ENCODE measurements at regions not wholly inside any gene's neighbourhood (a gene's known extent, or its start where the extent isn't known, plus 50 kb on each side); places are given as distances from the start of the nearest gene placed in this dataset.

- Histone ChIP-seq H3K4ac (ENCODE audit: low read length) (no peak overlapping the region), H4K8ac (ENCODE audit: low read depth, low read length) (no peak overlapping the region), H2AK5ac (ENCODE audit: low read depth, low read length) (no peak overlapping the region), H3K9ac (ENCODE audit: low read depth, low read length, poor library complexity) (no peak overlapping the region), H2BK120ac (ENCODE audit: low read depth, low read length) (no peak overlapping the region), H2AFZ (ENCODE audit: low read length) (no peak overlapping the region), H3K4me3 (ENCODE audit: low read length in 2 of 2) (peak overlapping the region in 1 of 2 donors; percentile 11), H3K23ac (ENCODE audit: low read depth, low read length, poor library complexity) (no peak overlapping the region), H3K36me3 (replicated peaks in 1 of 2; ENCODE audit: control insufficient read depth in 2 of 2, insufficient read depth in 2 of 2, low read length in 2 of 2) (no peaks in the 10 kb centered on the region), H3K4me1 (ENCODE audit: control insufficient read depth in 2 of 2, insufficient read depth in 1 of 2, low read depth in 1 of 2, low read length in 2 of 2) (peaks cover 0 to 2% of the 10 kb centered on the region in 2 donors), H3K27ac (replicated peaks; ENCODE audit: low read length) (no peak overlapping the region), H3K4me2 (ENCODE audit: insufficient read depth, low read length, poor library complexity, severe bottlenecking) (no peak overlapping the region), H2BK12ac (ENCODE audit: low read length) (no peak overlapping the region), H2BK5ac (ENCODE audit: low read length) (no peak overlapping the region), H3K9me3 (replicated peaks in 1 of 2; ENCODE audit: control insufficient read depth in 2 of 2, insufficient read depth in 1 of 2, low read depth in 1 of 2, low read length in 2 of 2) (no peaks in the 10 kb centered on the region), H4K91ac (ENCODE audit: low read depth, low read length, poor library complexity) (no peak overlapping the region), H3K79me1 (ENCODE audit: low read depth, low read length) (no peaks in the 10 kb centered on the region), H3K18ac (ENCODE audit: low read length) (peak overlapping the region; percentile 65), H2BK15ac (ENCODE audit: low read length) (no peak overlapping the region), H3K14ac (ENCODE audit: low read length) (no peak overlapping the region), H3K27me3 (ENCODE audit: control insufficient read depth in 3 of 3, insufficient read depth in 3 of 3, low read depth in 1 of 3, low read length in 3 of 3) (no peaks in the 10 kb centered on the region)
- no peak for DNase-seq (ENCODE audit: low spot score)
- no CpG with 5 or more reads among the region's 8 CpGs for WGBS, 2 donors (ENCODE audit: extremely low coverage in 2 of 2, insufficient read length in 2 of 2, insufficient replicate concordance in 1 of 2)
Observed at GRCh38 chr15:66859688-66860253, 157.7 kb downstream of the SMAD6 start.

- DNase-seq (ENCODE audit: low spot score): no peak
- no peak overlapping the region for H2BK120ac ChIP-seq (ENCODE audit: low read depth, low read length)
- no peak overlapping the region for H4K91ac ChIP-seq (ENCODE audit: low read depth, low read length, poor library complexity)
- no peaks in the 10 kb centered on the region for H3K9me3 ChIP-seq (replicated peaks in 1 of 2; ENCODE audit: control insufficient read depth in 2 of 2, insufficient read depth in 1 of 2, low read depth in 1 of 2, low read length in 2 of 2)
- H3K27ac ChIP-seq (replicated peaks; ENCODE audit: low read length): no peak overlapping the region
- peaks cover 0 to 2% of the 10 kb centered on the region in 2 donors for H3K4me1 ChIP-seq (ENCODE audit: control insufficient read depth in 2 of 2, insufficient read depth in 1 of 2, low read depth in 1 of 2, low read length in 2 of 2)
- no peak overlapping the region for H3K23ac ChIP-seq (ENCODE audit: low read depth, low read length, poor library complexity)
- no peak overlapping the region for H3K14ac ChIP-seq (ENCODE audit: low read length)
- no peak overlapping the region for H3K4me2 ChIP-seq (ENCODE audit: insufficient read depth, low read length, poor library complexity, severe bottlenecking)
- no peak overlapping the region for H3K4me3 ChIP-seq (ENCODE audit: low read length in 2 of 2)
- peak overlapping the region; percentile 36 for H3K18ac ChIP-seq (ENCODE audit: low read length)
- H3K4ac ChIP-seq (ENCODE audit: low read length): no peak overlapping the region
- WGBS, 2 donors (ENCODE audit: extremely low coverage in 2 of 2, insufficient read length in 2 of 2, insufficient replicate concordance in 1 of 2): no CpG with 5 or more reads among the region's 3 CpGs
- no peak overlapping the region for H2AFZ ChIP-seq (ENCODE audit: low read length)
- no peak overlapping the region for H2BK12ac ChIP-seq (ENCODE audit: low read length)
- H3K36me3 ChIP-seq (replicated peaks in 1 of 2; ENCODE audit: control insufficient read depth in 2 of 2, insufficient read depth in 2 of 2, low read length in 2 of 2): no peaks in the 10 kb centered on the region
- H3K79me1 ChIP-seq (ENCODE audit: low read depth, low read length): no peaks in the 10 kb centered on the region
- no peak overlapping the region for H3K9ac ChIP-seq (ENCODE audit: low read depth, low read length, poor library complexity)
- H4K8ac ChIP-seq (ENCODE audit: low read depth, low read length): no peak overlapping the region
- H3K27me3 ChIP-seq (ENCODE audit: control insufficient read depth in 3 of 3, insufficient read depth in 3 of 3, low read depth in 1 of 3, low read length in 3 of 3): no peaks in the 10 kb centered on the region
- H2BK5ac ChIP-seq (ENCODE audit: low read length): no peak overlapping the region
- no peak overlapping the region for H2BK15ac ChIP-seq (ENCODE audit: low read length)
- H2AK5ac ChIP-seq (ENCODE audit: low read depth, low read length): no peak overlapping the region
Observed at GRCh38 chr15:66860844-66861243, 158.8 kb downstream of the SMAD6 start.

GRCh38 chr15:66862111-66862939 is 160.3 kb downstream of the SMAD6 start:
- H2AK5ac ChIP-seq (ENCODE audit: low read depth, low read length): no peak overlapping the region
- WGBS, 2 donors (ENCODE audit: extremely low coverage in 2 of 2, insufficient read length in 2 of 2, insufficient replicate concordance in 1 of 2): no CpG with 5 or more reads among the region's 10 CpGs
- no peak overlapping the region for H3K4me2 ChIP-seq (ENCODE audit: insufficient read depth, low read length, poor library complexity, severe bottlenecking)
- H2BK15ac ChIP-seq (ENCODE audit: low read length): no peak overlapping the region
- H4K8ac ChIP-seq (ENCODE audit: low read depth, low read length): no peak overlapping the region
- H2BK5ac ChIP-seq (ENCODE audit: low read length): no peak overlapping the region
- no peaks in the 10 kb centered on the region for H3K9me3 ChIP-seq (replicated peaks in 1 of 2; ENCODE audit: control insufficient read depth in 2 of 2, insufficient read depth in 1 of 2, low read depth in 1 of 2, low read length in 2 of 2)
- no peaks in the 10 kb centered on the region for H3K79me1 ChIP-seq (ENCODE audit: low read depth, low read length)
- H3K27ac ChIP-seq (replicated peaks; ENCODE audit: low read length): no peak overlapping the region
- no peak overlapping the region for H2BK12ac ChIP-seq (ENCODE audit: low read length)
- H3K14ac ChIP-seq (ENCODE audit: low read length): no peak overlapping the region
- H3K27me3 ChIP-seq (ENCODE audit: control insufficient read depth in 3 of 3, insufficient read depth in 3 of 3, low read depth in 1 of 3, low read length in 3 of 3): no peaks in the 10 kb centered on the region
- peak overlapping the region; percentile 68 for H2AFZ ChIP-seq (ENCODE audit: low read length)
- no peak overlapping the region for H3K18ac ChIP-seq (ENCODE audit: low read length)
- no peak overlapping the region for H4K91ac ChIP-seq (ENCODE audit: low read depth, low read length, poor library complexity)
- DNase-seq (ENCODE audit: low spot score): no peak
- H3K4me3 ChIP-seq (ENCODE audit: low read length in 2 of 2): no peak overlapping the region
- H2BK120ac ChIP-seq (ENCODE audit: low read depth, low read length): no peak overlapping the region
- H3K4ac ChIP-seq (ENCODE audit: low read length): no peak overlapping the region
- H3K4me1 ChIP-seq (ENCODE audit: control insufficient read depth in 2 of 2, insufficient read depth in 1 of 2, low read depth in 1 of 2, low read length in 2 of 2): peaks cover 3 to 6% of the 10 kb centered on the region in 2 donors
- H3K23ac ChIP-seq (ENCODE audit: low read depth, low read length, poor library complexity): no peak overlapping the region
- no peaks in the 10 kb centered on the region for H3K36me3 ChIP-seq (replicated peaks in 1 of 2; ENCODE audit: control insufficient read depth in 2 of 2, insufficient read depth in 2 of 2, low read length in 2 of 2)
- no peak overlapping the region for H3K9ac ChIP-seq (ENCODE audit: low read depth, low read length, poor library complexity)

DNA sequence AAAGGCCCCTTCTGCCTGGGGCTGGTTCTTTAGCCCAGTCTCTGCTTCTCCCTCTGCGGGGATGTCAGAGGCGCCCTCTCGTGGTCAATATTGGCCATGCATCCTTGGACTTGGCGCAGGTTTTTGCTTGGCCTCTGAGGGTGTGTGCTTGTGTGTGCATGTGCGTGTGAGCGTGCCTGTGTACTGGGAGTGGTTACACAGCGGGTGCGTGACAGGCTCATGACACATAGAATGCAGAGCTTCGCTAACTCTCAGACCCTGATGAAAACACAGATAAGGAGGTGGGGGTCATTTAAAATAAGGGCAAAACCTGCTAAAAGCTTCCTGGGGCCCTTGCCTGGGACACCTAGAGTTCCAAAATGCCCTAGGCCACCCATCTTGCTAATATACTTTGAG is 160.9 kb downstream of the SMAD6 start:
- Histone ChIP-seq H2AFZ (ENCODE audit: low read length) (peak overlapping the region; percentile 68), H2BK12ac (ENCODE audit: low read length) (no peak overlapping the region), H3K14ac (ENCODE audit: low read length) (no peak overlapping the region), H4K91ac (ENCODE audit: low read depth, low read length, poor library complexity) (no peak overlapping the region), H3K4me3 (ENCODE audit: low read length in 2 of 2) (no peak overlapping the region), H3K9me3 (replicated peaks in 1 of 2; ENCODE audit: control insufficient read depth in 2 of 2, insufficient read depth in 1 of 2, low read depth in 1 of 2, low read length in 2 of 2) (no peaks in the 10 kb centered on the region), H2AK5ac (ENCODE audit: low read depth, low read length) (no peak overlapping the region), H3K18ac (ENCODE audit: low read length) (no peak overlapping the region), H3K4ac (ENCODE audit: low read length) (no peak overlapping the region), H2BK15ac (ENCODE audit: low read length) (no peak overlapping the region), H3K9ac (ENCODE audit: low read depth, low read length, poor library complexity) (no peak overlapping the region), H3K23ac (ENCODE audit: low read depth, low read length, poor library complexity) (no peak overlapping the region), H3K27me3 (ENCODE audit: control insufficient read depth in 3 of 3, insufficient read depth in 3 of 3, low read depth in 1 of 3, low read length in 3 of 3) (no peaks in the 10 kb centered on the region), H3K27ac (replicated peaks; ENCODE audit: low read length) (no peak overlapping the region), H4K8ac (ENCODE audit: low read depth, low read length) (no peak overlapping the region), H3K36me3 (replicated peaks in 1 of 2; ENCODE audit: control insufficient read depth in 2 of 2, insufficient read depth in 2 of 2, low read length in 2 of 2) (no peaks in the 10 kb centered on the region), H2BK5ac (ENCODE audit: low read length) (no peak overlapping the region), H3K79me1 (ENCODE audit: low read depth, low read length) (no peaks in the 10 kb centered on the region), H2BK120ac (ENCODE audit: low read depth, low read length) (no peak overlapping the region), H3K4me1 (ENCODE audit: control insufficient read depth in 2 of 2, insufficient read depth in 1 of 2, low read depth in 1 of 2, low read length in 2 of 2) (peaks cover 3 to 6% of the 10 kb centered on the region in 2 donors), H3K4me2 (ENCODE audit: insufficient read depth, low read length, poor library complexity, severe bottlenecking) (no peak overlapping the region)
- peak; percentile 82 for DNase-seq (ENCODE audit: low spot score)
- WGBS, 2 donors (ENCODE audit: extremely low coverage in 2 of 2, insufficient read length in 2 of 2, insufficient replicate concordance in 1 of 2): no CpG with 5 or more reads among the region's 9 CpGs
